HG03457 (cell line): ENCODE measurements at regions not wholly inside any gene's neighbourhood (a gene's known extent, or its start where the extent isn't known, plus 50 kb on each side); places are given as distances from the start of the nearest gene placed in this dataset.
"Not testable (repeated sequence)": the region's sequence is repeated elsewhere in the genome, so short reads cannot be mapped to it uniquely, and the experiment has no call there.

Experiments used
- ATAC-seq: cut with Tn5 transposase; IDR thresholded peaks from one replicate; pipeline ENCODE4 v1.9.1; 2021; ENCODE audit warnings: moderate number of reproducible peaks; ENCODE audit not compliant: unreplicated experiment

DNA sequence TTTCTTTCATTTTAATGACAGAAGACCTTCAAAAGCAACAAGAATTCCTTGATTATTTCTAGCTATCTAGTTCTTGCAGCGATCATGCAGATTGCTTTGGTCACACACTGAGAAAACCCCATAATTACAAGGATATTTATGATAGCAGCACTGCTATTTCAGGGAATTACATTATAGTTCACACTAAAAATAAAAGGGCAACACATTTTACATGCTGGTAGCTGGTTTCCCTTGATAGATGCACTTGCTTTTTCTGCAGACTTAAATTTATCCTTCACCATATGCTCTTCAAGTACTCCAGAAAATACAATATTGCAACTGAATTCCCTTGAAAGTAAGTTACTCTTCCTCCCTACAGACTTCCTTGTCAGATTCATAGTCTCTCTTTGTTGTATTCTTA is 751.1 kb downstream of the CCDC85A start:
- ATAC-seq: no peak

DNA sequence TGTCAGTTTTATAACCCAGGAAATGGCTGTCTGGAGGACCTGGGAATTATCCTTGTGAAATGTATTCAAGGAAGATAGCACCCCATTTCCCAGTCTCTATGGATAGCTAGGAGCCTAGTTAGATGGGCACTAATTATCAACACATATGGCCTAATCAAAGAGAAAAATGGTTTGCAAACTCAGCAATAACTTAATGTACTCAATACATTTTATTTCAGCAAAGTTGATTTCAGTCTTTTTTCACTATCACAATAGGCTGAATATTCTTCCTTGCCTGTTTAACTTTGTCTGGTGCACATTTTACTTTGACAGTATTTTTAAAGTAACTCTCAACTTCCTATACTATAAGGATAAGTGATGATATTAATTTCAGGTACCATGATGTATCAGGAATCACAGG is 756.3 kb downstream of the CCDC85A start:
- ATAC-seq: no peak

DNA sequence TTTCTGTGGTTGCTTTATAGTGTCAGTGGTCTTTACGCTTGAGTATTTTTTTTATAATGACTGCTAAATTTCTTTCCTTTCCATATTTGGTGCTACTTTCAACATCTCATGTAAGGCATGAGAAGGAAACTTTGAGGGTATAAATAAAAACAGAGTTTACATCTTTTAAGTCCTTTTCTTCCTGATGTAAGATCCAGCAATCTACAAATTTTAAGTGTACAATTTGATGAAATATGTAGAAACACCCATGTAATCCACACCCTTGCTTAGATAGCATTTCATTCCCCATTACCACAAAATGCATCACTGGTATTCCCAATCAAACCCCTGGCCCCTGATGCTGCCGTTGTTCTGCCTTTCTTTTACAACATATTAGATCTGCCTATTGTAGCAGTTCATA is 769.1 kb downstream of the CCDC85A start:
- ATAC-seq: no peak

DNA sequence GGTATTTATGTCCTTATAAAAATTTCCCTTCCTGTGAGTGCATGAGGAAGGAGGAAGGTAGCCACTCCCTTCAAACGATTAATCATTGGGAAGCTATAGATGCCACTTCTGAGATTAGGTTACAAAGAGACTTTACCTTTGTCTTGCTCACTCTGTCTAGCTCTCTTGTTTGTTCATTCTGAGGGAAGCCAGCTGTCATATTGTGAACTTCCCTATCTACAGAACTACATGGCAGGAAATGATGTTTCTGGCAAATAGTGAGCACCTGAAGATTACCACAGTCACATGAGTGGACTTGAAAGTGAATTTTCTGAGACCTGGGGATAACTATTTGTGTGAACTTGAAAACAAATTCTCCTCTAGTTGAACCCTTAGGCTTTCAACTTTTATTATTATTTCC is 776.8 kb downstream of the CCDC85A start:
- ATAC-seq: no peak

DNA sequence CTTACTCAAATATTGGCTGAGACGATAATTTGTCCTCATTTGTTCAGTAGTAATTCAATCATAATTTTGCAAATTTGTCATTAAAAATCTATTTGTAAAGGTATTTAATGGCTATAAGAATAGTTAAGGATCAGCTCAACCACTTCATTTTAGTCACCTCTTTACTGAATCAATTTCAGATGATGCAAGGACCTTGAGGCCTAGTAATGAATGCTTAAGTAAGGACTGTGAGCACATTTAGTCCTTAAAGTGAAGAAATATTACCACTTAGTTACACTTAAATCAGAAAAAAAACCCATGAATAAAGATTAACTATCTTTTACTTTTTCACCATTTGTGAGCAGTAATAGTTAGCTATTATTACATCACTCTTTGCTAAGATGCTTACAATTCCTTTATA is 778.9 kb downstream of the CCDC85A start:
- no peak for ATAC-seq

DNA sequence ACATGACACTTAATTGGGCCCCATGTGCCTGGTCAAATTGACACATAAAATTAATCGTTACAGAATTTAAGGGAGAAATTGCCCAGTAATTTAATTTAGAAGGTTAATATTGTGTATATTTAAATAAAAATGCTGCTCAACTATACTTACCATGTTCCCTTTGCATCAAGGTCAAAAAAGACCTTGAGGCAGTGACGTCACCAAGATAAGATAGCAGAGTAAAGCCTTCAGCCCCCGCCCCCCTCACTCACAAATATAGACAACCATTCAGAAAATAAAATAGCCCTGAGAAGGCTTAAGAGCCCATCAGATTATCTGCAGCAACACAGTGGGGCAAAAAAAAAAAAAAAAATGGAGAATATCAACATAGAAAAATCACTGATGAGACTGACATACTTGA is 785.7 kb downstream of the CCDC85A start:
- no peak for ATAC-seq

DNA sequence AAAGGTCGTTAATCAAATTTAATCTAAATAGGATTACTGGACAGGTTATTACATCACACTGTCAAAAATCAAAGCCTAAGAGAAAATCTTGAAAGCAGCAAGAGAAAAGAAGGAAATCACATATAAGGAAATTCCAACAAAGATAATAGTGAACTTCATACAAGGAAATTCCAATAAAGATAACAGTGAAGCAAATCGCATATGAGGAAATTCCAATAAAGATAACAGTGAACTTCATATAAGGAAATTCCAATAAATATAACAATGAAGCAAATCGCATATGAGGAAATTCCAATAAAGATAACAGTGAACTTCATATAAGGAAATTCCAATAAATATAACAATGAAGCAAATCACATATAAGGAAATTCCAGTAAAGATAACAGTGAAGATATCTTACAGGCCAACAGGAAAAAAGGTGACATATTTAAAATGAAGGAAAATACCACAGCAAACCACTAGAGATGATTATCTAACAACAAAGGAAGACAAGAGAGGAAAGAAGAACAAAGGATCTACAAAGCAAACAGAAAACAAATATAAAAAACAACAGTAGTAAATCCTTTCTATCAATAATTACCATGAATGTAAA is 787.7 kb downstream of the CCDC85A start:
- no peak for ATAC-seq

DNA sequence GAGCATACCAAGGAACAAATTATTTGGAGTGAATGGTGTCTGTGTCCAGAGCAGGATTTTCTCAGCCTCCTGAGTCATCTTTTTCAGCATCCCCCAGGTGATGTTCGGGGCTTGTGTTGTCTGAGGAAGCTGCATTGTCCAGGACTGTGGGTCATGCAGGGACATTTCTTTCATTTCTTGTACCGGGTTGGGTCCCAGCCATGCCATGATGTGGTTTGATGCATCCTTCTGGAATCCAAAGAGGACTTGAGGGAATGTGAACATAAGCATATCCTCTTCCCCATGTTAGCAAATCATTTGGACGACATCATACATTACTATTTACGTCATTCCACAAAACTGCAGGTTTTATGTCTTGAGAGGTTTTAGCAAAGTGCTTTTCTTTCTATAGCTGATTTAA is 797.8 kb downstream of the CCDC85A start:
- ATAC-seq: no peak

DNA sequence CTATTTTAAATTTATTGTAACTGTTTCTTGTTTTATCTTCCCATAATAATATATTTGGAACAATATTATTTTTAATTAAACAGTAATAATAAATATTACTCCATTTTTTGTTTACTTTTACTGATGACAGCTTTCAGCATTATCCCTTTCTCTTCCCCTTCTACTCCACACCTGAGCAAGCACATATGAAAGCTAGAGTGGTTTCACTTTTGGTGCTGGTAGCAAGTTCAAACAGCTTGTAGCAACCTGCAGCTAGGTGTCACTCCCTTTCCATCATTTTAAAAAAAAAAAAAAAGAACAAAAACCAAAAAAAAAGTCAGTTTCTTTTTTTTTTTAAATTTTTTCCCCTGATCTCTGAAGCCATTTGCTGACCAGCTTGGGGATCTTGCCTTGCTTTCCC is 801.8 kb downstream of the CCDC85A start:
- ATAC-seq: no peak

DNA sequence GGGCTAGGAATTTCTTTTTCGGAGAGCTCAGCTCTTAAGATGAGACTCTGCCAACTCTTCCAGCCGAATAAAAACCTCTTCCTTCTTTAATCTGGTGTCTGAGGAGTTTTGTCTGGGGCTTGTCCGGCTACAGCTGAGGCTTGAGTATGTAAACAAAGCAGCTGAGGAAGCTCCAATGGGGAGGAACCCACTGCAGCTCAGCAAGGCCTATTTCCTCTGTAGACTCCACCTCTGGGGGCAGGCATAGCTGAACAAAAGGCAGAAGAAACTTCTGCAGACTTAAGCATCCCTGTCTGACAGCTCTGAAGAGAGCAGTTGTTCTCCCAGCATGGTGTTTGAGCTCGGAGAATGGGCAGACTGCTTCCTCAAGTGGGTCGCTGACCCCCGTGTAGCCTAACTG is 838.7 kb downstream of the CCDC85A start:
- ATAC-seq: no peak

DNA sequence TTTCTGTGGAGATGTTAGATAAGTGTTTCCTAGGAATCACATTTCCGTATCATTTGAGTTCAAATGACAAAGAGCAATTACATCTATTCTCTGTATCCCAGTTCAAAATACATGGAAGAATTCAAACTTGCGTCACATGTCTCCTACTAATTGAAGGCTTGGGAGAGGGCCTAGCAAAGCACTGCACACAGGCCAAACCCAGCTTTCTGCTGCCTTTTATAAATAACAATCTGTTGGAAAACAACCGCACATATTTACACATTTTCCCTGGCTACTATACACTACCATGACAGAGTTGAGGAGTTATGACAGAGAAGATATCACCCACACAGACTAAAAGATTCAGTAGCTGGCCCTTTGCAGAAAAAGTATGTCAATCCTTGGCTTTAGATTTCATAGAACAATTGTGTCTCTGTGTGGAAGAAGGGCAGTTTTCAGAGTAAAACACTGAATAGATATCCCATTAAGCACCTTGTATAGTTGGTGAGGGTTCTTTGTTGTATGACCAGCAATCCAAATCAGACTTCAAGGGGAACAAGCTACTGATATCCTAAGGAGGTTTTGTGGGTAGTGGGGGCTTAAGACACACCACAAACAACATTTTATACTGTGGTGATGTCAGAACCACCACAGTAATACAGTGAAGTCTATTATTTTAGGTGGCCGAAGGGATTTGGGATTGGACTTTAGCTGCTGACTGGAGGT is 861.3 kb downstream of the CCDC85A start:
- ATAC-seq: no peak

DNA sequence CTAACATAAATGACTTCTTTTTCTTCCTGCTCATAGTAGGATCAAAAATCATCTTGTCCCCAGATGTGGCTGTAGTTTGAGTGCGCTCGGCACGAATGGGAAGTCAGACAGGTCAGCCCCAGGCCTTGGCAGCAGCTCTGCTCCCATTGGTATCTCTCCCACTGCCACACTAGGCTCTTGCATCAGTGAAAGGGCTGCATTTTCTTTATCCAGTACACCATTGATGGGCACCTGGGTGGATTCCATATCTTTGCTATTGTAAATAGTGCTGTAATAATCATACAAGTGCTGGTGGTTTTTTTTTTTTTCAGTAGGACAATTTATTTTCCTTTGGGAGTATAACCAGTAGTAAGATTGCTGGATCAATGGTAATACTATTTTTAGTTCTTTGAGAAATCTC is 865.5 kb downstream of the CCDC85A start:
- ATAC-seq: no peak

DNA sequence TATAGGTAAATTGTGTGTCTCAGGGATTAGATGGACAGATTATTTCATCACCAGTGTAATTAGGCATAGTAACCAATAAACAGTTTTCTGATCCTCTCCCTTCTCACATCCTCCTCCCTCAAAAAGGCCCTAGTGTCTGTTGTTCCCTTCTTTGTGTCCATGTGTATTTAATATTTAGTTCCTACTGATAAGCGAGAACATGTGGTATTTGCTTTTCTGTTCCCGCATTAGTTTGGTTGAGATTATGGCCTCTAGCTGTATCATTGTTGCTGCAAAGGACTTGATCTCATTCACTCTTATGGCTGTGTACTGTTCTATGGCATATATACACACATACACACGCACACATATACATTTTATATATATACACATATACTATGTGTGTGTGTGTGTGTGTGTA is 866.2 kb downstream of the CCDC85A start:
- ATAC-seq: no peak

DNA sequence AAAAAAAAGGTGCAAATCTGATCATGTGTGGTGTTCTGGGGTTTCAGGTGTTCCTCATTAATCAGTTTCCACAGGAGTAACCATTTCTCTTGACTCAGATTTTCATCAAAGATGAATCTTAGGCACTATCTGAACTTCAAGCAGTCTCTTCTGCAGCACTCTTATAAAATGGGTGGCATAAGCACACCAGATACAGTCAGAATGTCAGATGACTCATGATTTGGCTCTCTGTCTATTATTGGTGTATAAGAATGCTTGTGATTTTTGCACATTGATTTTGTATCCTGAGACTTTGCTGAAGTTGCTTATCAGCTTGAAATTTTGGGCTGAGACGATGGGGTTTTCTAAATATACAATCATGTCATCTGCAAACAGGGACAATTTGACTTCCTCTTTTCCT is 882.5 kb downstream of the CCDC85A start:
- ATAC-seq: not testable (repeated sequence)

DNA sequence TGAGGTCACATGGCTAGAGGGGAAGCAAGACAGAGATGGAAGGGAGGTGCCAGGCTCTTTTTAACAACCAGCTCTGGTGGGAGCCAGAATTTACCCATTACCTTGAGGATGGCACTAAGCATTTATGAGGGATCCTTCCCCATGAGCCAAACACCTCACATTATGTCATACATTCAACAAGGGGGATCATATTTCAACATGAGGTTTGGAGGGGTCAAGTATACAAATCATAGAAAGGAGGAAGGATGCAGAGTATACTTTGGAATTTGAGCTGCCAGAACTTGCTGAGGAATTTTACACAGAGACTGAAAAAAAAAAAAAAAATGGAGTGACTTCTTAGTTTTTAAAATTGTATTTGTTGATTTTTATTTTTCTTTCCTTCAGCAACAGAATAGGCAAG is 891.4 kb downstream of the CCDC85A start:
- ATAC-seq: no peak

DNA sequence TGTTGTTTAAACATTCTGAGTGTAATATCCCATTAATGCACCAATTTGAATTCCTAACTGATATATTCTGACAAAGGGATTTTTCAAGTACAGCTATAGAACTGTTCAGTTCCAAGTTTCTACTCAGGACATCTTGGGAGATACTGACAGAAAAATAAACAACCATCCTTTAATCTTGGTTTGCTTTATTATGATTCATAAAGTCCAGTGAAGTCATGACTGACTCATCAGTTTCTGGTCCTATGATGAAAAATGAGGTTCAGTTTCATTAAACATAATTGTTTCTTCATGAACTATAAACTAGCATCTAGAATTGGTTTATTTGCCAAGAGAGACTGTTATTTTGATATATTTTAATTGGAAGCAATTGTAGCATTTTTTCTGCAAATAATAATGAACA is 896.2 kb downstream of the CCDC85A start:
- ATAC-seq: no peak

DNA sequence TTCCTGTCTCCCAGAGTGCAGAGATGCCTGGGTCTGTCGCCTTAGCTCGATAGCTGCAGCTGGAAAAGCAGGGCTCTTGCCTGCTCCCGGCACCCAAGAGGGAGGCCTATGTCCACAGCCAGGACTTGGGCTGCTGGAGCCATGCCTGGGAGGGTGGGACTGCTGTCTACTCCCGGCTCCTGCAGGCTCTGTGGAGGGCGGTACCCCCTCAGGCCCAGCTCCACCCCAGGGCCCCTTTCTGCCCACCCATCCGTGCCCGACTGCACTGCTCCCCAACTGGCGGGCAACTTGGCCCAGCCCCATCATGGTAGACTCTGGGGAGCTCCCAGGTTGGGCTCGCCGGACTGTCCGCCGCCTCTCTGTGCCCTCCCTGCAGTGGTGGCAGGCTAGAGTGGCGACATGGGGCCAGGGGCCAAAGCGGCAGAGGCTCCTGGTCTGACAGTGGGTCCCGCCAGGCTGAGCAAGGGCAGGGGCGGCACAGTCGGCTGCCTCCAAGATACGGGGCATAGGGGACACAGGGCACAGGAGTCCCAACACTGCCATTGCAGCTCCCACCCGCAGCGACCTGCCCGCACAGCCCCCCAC is 901.0 kb downstream of the CCDC85A start:
- ATAC-seq: no peak

DNA sequence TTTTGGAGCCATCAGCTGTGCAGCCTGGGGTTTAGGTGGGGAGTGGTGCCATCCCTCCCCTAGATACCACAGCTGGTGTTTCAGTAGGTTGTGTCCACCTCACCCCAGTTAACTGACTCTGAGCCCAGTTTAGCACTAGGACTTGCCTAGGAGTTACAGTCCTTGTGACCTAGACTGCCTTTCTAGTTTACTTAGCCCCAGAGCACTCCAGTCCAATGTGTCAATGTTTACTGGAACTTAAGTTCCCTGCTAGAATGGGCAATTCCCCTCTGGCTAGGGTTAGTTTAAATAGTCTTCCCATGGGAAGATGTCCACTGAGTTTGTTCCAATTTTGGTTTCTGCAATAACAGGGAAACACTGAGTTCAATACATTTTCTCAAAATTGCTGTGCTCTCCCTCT is 909.2 kb downstream of the CCDC85A start:
- ATAC-seq: no peak

DNA sequence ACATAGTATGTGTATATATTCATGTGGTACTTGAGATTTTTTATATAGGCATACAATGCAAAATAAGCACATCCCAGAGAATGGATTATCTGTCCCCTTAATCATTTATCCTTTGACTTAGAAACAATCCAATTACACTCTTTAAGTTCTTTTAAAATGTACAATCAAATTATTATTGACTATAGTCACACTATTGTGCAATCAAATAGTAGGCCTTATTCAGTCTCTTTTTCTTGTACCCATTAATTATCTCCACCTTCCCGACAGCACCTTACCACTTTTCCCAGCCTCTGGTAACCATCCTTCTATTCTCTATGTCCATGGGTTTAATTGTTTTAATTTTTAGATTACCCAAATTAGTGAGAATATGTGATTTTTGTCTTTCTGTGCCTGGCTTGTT is 914.1 kb downstream of the CCDC85A start:
- ATAC-seq: no peak

DNA sequence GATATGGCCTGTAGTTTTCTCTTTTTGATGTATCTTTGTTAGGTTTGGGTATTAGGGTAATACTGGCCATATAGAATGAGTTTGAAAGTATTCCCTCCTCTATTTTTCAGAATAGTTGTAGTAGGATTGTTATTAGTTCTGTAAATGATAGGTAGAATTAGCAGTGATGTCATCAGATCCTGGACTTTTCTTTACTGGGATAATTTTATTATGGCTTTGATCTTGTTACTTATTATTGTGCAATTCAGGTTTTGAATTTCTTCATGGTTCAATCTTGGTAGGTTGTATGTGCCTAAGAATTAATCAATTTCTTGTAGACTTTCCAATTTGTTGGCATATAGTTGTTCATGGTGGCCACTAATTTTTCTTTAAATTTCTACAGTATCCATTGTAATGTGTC is 916.6 kb downstream of the CCDC85A start:
- no peak for ATAC-seq

DNA sequence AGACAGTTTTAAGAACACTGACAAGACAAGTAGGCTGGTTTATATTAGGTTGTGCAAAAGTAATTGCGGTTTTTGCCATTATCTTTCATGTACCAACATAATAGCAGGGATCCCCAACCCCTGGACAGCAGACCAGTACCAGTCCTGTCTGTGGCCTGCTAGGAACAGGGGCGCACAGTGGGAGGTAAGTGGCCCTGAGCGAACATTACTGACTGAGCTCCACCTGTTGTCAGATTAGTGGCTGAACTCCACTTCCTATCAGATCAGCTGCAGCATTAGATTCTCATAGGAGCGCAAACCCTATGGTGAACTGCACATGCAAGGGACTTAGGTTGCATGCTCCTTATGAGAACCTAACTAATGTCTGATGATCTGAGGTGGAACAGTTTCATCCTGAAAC is 921.9 kb downstream of the CCDC85A start:
- no peak for ATAC-seq

DNA sequence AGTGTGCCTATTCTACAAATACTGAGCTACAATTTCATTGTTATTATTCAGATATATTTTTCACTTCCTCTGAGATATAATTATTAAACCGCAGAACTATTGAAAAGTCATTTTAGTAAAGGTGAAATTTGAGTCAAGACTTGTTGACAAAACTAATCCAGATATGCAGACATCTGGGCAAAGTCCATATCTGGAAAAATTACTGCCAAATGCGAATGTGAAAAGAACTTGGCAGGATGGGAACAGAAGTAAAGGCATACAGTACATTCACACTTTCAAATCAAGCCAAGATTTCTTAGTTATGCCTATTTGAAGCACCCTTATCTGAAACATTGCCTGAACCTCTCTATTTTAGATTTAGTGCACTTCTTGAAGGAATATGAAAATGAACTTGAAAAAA is 923.6 kb downstream of the CCDC85A start:
- ATAC-seq: no peak

DNA sequence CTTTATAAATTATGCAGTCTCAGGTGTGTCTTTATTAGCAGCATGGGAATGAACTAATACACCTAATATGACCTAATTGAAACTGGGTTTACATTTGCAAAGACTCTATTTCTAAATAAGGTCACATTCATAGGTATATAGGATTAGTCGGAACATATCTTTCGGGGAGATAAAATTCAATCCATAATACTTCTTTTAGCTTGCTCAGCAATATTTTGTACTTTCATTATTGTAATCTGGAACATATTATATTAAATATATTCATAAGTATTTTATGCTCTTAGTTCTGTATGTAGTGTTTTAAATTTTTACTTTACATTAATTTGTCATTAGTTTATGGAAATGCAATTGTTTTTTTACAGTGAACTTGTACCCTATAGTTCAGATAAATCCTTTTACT is 927.7 kb downstream of the CCDC85A start:
- ATAC-seq: no peak
